Pancreas (tissue), 10 donors: ENCODE measurements at regions not wholly inside any gene's neighbourhood (a gene's known extent, or its start where the extent isn't known, plus 50 kb on each side); places are given as distances from the start of the nearest gene placed in this dataset.
"Not testable (repeated sequence)": the region's sequence is repeated elsewhere in the genome, so short reads cannot be mapped to it uniquely, and the experiment has no call there.

ENCODE experiments used
- ATAC-seq, 4 donors: fragments of 200-7000 bp; cut with Tn5 transposase; one replicate each; pipeline versions ENCODE4 v1.8.0 to v1.9.1; 2020; ENCODE audit warnings: mild to moderate bottlenecking in 4 of 4, moderate library complexity in 4 of 4
- DNase-seq, 6 donors: peaks; one replicate each; pipeline ENCODE4 v3.0.0-alpha.2; 2020
- FAIRE-seq: peaks from 2 replicates; lab custom pipeline; 2012; peaks lifted over from hg19 to GRCh38; lab: Jason Lieb, UNC
- H3K27ac ChIP-seq, 4 donors: fragments of 200-600 bp; sonication (generic); 1 replicate in 3 of 4; 2 replicates in 1 of 4; pipeline versions ENCODE4 v1.5.0 to v1.8.0; 2020
- H3K27me3 ChIP-seq, 4 donors: fragments of 200-600 bp; one replicate each; pipeline ENCODE4 v1.8.0; 2021
- H3K36me3 ChIP-seq, 3 donors: fragments of 200-600 bp; sonication (generic) in 1 of 3; one replicate each; pipeline versions ENCODE4 v1.5.0 to v1.8.0; 2020 to 2021
- H3K4me1 ChIP-seq, 3 donors: fragments of 200-600 bp; one replicate each; pipeline ENCODE4 v1.8.0; 2021
- H3K4me3 ChIP-seq, 4 donors: fragments of 200-600 bp; sonication (generic) in 2 of 4; one replicate each; pipeline versions ENCODE4 v1.5.0 to v1.8.0; 2020 to 2021
- H3K9me3 ChIP-seq, 4 donors: fragments of 200-600 bp; one replicate each; pipeline ENCODE4 v1.8.0; 2021
- WGBS, 2 donors: extraction: QIAGEN DNeasy Blood & Tissue Kit; methylation state at CpG; one replicate each; pipeline ENCODE4 v1.1.7; 2013; 5-methylcytosine and 5-hydroxymethylcytosine counted together
- intact Hi-C, 3 donors: fragments of 100-400 bp; cut with DNase I; formaldehyde crosslinking; loops; one replicate each; pipeline versions ENCODE4 v1.11.1 to v1.14.2; 2022
- TF ChIP-seq, protein P1 (sequence below), 4 donors: fragments of 200-600 bp; sonication (generic) in 3 of 4; IDR thresholded peaks; one replicate each; pipeline versions ENCODE4 v1.5.0 to v1.8.0; 2021; ENCODE audit warnings: antibody characterized with exemption in 4 of 4
- donor health status: healthy with polysubstance abuse.
- donor health status: DM: no; HTN: no; CAD: no; lungs with moderate emphysema.
- donor health status: DM: no; HTN: no; CAD: no.
- donor health status: control.
- donor health status: control.
- donor health status: Bipolar disorder and iron deficiency.
- donor health status: DM: yes; HTN: yes; CAD: no.
- donor health status: DM: no; HTN: no; CAD: no.
- donor health status: DM: no; HTN: no; CAD: no.
- donor health status: DM: yes; HTN: yes; CAD: no.

- no peak for ATAC-seq
- H3K9me3 ChIP-seq, result no peaks in the 10 kb centered on the region
Measured at GRCh38 chr3:124056846-124057245, 64.9 kb upstream of the ROPN1 start.

DNA sequence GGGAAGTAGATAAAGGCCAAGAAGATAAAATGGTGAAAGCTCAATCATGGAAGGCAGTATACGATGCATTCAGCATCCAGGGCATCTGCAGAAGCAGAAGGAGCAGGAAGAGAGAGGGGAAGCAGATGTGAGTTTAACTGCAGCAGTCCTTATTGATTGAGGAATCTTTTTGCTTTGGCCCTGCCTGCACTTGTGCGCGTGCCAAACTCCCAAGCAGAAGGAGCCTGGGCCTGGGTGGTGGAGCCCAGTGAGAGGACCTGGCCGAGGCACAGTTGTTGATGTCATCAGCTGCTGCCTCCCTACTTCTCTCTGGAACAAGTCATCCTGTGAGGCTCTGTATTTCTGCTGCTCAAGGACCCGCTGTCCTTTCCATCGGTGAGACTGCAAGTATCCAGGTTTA, 65.5 kb upstream of the ROPN1 start:
- Histone ChIP-seq H3K27me3 (no peaks in the 10 kb centered on the region), H3K4me3 (no peak overlapping the region), H3K36me3 (no peaks in the 10 kb centered on the region), H3K4me1 (no peaks in the 10 kb centered on the region), H3K9me3 (no peaks in the 10 kb centered on the region), H3K27ac (no peak overlapping the region)
- WGBS, 2 donors, result 72 to 78% methylated on average over 6 of the region's 6 CpGs
- FAIRE-seq (no peak), ATAC-seq (no peak), DNase-seq (no peak)
- intact Hi-C loops, result no loop called here
- TF ChIP-seq, protein P1, sequence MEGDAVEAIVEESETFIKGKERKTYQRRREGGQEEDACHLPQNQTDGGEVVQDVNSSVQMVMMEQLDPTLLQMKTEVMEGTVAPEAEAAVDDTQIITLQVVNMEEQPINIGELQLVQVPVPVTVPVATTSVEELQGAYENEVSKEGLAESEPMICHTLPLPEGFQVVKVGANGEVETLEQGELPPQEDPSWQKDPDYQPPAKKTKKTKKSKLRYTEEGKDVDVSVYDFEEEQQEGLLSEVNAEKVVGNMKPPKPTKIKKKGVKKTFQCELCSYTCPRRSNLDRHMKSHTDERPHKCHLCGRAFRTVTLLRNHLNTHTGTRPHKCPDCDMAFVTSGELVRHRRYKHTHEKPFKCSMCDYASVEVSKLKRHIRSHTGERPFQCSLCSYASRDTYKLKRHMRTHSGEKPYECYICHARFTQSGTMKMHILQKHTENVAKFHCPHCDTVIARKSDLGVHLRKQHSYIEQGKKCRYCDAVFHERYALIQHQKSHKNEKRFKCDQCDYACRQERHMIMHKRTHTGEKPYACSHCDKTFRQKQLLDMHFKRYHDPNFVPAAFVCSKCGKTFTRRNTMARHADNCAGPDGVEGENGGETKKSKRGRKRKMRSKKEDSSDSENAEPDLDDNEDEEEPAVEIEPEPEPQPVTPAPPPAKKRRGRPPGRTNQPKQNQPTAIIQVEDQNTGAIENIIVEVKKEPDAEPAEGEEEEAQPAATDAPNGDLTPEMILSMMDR (IDR thresholded peaks at IDR 0.05), result no peak

More at GRCh38 chr3:124056846-124057245, 64.9 kb upstream of the ROPN1 start:
- no peak for DNase-seq
- FAIRE-seq, result no peak
- TF ChIP-seq, protein P1 (IDR thresholded peaks at IDR 0.05), result no peak
- Histone ChIP-seq H3K4me3 (no peak overlapping the region), H3K27ac (no peak overlapping the region), H3K36me3 (no peaks in the 10 kb centered on the region), H3K27me3 (no peaks in the 10 kb centered on the region), H3K4me1 (no peaks in the 10 kb centered on the region)
- intact Hi-C loops, result no loop called here
- WGBS, 2 donors, result 67 to 87% methylated on average over 2 of the region's 2 CpGs

DNA sequence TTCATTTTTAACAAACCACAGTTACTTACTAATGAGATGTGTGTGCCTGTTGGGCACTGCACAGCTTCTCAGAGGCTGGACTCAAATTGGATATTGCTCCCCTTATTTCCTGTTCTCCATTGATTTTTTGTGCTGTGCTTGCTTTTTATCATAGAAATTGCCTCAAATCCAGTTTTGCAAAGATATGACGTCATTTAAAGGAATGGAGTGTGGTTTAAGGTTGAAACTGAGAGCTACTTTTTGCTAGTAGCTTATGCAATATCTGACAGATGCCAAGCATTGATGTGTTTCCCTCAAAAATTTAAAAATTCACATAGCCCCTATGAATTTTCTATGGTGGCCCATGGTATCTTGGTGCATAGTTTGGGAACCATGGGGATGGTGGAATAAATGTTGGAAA, 67.7 kb upstream of the ROPN1 start:
- DNase-seq, result no peak
- no peak for FAIRE-seq
- Histone ChIP-seq H3K27ac (no peak overlapping the region), H3K9me3 (no peaks in the 10 kb centered on the region), H3K27me3 (no peaks in the 10 kb centered on the region), H3K36me3 (no peaks in the 10 kb centered on the region), H3K4me1 (no peaks in the 10 kb centered on the region), H3K4me3 (no peak overlapping the region)
- intact Hi-C loops, result no loop called here
- TF ChIP-seq, protein P1 (IDR thresholded peaks at IDR 0.05), result no peak
- no peak for ATAC-seq
- WGBS, 2 donors, result 27 to 49% methylated on average over 1 of the region's 1 CpG

DNA sequence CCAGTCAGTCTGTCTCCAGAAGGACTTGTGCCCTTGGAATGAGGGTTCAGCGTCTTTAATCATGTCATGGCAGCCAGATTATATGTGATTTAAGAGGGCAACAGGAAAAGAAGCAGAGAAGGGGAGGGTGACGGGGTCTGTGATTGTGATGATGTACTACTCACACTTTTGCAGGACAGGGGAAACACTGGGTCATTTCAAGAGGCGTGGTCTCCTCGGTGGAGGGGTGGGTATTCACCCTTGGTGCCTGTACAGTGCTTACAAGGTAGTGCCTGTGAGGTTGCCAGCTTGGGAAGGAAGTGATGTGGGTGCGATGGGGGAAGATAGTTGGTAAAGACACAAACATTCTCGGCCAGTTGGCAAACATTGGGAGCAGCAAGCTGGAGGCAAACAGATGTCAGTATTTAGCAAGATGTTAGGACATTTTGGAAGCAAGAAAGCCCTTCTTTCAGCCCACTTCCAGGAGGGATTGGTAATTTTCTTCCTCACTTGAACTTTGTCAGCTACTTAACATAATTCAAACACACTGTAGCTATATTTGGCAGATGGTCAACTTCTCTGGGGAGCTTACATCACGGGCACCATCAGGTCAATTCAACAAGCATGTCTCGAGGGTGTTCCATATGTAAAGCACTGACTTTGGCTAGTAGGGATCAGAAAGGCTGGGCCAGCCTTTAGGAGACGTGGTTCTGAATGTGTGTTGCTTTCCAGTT, 71.4 kb upstream of the ROPN1 start:
- H3K9me3 ChIP-seq, result no peaks in the 10 kb centered on the region
- ATAC-seq (peak in 3 of 4 donors; percentile 14 to 30 (median 17)), DNase-seq (no peak), FAIRE-seq (no peak)
- no peaks in the 10 kb centered on the region for H3K27me3 ChIP-seq
- 49 to 55% methylated on average over 9 of the region's 9 CpGs for WGBS, 2 donors
- intact Hi-C loops, result no loop called here
- TF ChIP-seq, protein P1 (IDR thresholded peaks at IDR 0.05), result no peak
- no peaks in the 10 kb centered on the region for H3K36me3 ChIP-seq
- no peak overlapping the region for H3K27ac ChIP-seq
- H3K4me3 ChIP-seq, result no peak overlapping the region
- no peaks in the 10 kb centered on the region for H3K4me1 ChIP-seq

DNA sequence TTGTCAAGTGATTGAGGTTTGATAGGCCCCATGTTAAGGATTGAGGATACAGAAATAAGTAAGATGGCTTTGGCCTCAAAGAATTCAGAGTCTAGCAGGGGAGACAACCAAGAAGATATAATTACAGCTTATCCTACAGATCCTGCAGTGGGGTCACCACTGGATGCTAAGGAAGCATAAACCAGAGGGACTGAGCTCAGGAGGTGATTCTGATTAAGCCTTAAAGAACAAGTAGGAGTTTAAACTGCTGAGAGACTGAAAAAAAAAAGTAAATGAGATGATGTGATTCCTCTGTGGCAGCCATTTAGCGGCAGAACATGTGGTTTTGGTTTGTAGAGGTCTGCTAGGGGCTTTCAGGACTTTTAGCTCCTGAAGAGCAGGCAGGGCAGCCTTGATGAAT, 72.1 kb upstream of the ROPN1 start:
- ATAC-seq, result no peak

GRCh38 chr3:124066543-124066942, 74.6 kb upstream of the ROPN1 start:
- H3K36me3 ChIP-seq, H3K9me3 ChIP-seq, H3K4me3 ChIP-seq, H3K4me1 ChIP-seq, ATAC-seq, DNase-seq, H3K27me3 ChIP-seq, FAIRE-seq, H3K27ac ChIP-seq, intact Hi-C loops: not testable (repeated sequence)
- 84 to 87% methylated on average over 3 of the region's 3 CpGs for WGBS, 2 donors

More for the DNA sequence above, 72.1 kb upstream of the ROPN1 start:
- Histone ChIP-seq H3K9me3 (no peaks in the 10 kb centered on the region), H3K4me1 (no peaks in the 10 kb centered on the region), H3K27me3 (no peaks in the 10 kb centered on the region), H3K4me3 (no peak overlapping the region), H3K27ac (no peak overlapping the region), H3K36me3 (no peaks in the 10 kb centered on the region)
- TF ChIP-seq, protein P1 (IDR thresholded peaks at IDR 0.05), result no peak
- DNase-seq (no peak), FAIRE-seq (no peak)
- intact Hi-C loops, result no loop called here
- WGBS, 2 donors, result 90 to 95% methylated on average over 1 of the region's 1 CpG

DNA sequence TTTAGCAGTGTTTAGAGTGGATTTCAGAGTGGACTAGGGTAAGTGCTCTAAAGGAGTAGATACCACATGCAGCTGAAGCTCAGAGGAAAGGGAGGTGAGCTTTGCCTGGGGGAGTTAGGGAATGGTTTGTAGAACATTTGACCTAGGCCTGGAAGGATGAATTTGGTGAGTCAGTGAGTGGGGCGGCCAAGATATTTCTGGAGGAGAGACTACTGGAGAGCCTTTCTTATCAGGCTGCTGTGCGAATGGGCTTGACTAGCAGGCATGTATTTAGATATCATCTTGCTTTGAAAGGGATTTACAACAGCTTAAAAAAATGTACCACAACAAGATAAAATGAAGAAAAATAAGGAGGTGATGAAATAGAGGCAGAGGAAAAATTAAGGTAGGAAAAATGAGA, 77.8 kb upstream of the ROPN1 start:
- H3K4me3 ChIP-seq, H3K36me3 ChIP-seq, H3K4me1 ChIP-seq, FAIRE-seq, H3K27ac ChIP-seq, H3K27me3 ChIP-seq, DNase-seq, intact Hi-C loops, H3K9me3 ChIP-seq: not testable (repeated sequence)
- peak in 1 of 4 donors; percentile 48 for ATAC-seq
- 77 to 91% methylated on average over 2 of the region's 2 CpGs for WGBS, 2 donors
